Pancreas (tissue), 10 donors: ENCODE measurements at regions not wholly inside any gene's neighbourhood (a gene's known extent, or its start where the extent isn't known, plus 50 kb on each side); places are given as distances from the start of the nearest gene placed in this dataset.

ENCODE experiments used
- ATAC-seq, 4 donors: fragments of 200-7000 bp; cut with Tn5 transposase; one replicate each; pipeline versions ENCODE4 v1.8.0 to v1.9.1; 2020; ENCODE audit warnings: mild to moderate bottlenecking in 4 of 4, moderate library complexity in 4 of 4
- DNase-seq, 6 donors: peaks; one replicate each; pipeline ENCODE4 v3.0.0-alpha.2; 2020
- FAIRE-seq: peaks from 2 replicates; lab custom pipeline; 2012; peaks lifted over from hg19 to GRCh38; lab: Jason Lieb, UNC
- H3K27ac ChIP-seq, 4 donors: fragments of 200-600 bp; sonication (generic); 1 replicate in 3 of 4; 2 replicates in 1 of 4; pipeline versions ENCODE4 v1.5.0 to v1.8.0; 2020
- H3K27me3 ChIP-seq, 4 donors: fragments of 200-600 bp; one replicate each; pipeline ENCODE4 v1.8.0; 2021
- H3K36me3 ChIP-seq, 3 donors: fragments of 200-600 bp; sonication (generic) in 1 of 3; one replicate each; pipeline versions ENCODE4 v1.5.0 to v1.8.0; 2020 to 2021
- H3K4me1 ChIP-seq, 3 donors: fragments of 200-600 bp; one replicate each; pipeline ENCODE4 v1.8.0; 2021
- H3K4me3 ChIP-seq, 4 donors: fragments of 200-600 bp; sonication (generic) in 2 of 4; one replicate each; pipeline versions ENCODE4 v1.5.0 to v1.8.0; 2020 to 2021
- H3K9me3 ChIP-seq, 4 donors: fragments of 200-600 bp; one replicate each; pipeline ENCODE4 v1.8.0; 2021
- WGBS, 2 donors: extraction: QIAGEN DNeasy Blood & Tissue Kit; methylation state at CpG; one replicate each; pipeline ENCODE4 v1.1.7; 2013; 5-methylcytosine and 5-hydroxymethylcytosine counted together
- intact Hi-C, 3 donors: fragments of 100-400 bp; cut with DNase I; formaldehyde crosslinking; loops; one replicate each; pipeline versions ENCODE4 v1.11.1 to v1.14.2; 2022
- TF ChIP-seq, protein P1 (sequence below), 4 donors: fragments of 200-600 bp; sonication (generic) in 3 of 4; IDR thresholded peaks; one replicate each; pipeline versions ENCODE4 v1.5.0 to v1.8.0; 2021; ENCODE audit warnings: antibody characterized with exemption in 4 of 4
- donor health status: healthy with polysubstance abuse.
- donor health status: DM: no; HTN: no; CAD: no; lungs with moderate emphysema.
- donor health status: DM: no; HTN: no; CAD: no.
- donor health status: control.
- donor health status: control.
- donor health status: Bipolar disorder and iron deficiency.
- donor health status: DM: yes; HTN: yes; CAD: no.
- donor health status: DM: no; HTN: no; CAD: no.
- donor health status: DM: no; HTN: no; CAD: no.
- donor health status: DM: yes; HTN: yes; CAD: no.

DNA sequence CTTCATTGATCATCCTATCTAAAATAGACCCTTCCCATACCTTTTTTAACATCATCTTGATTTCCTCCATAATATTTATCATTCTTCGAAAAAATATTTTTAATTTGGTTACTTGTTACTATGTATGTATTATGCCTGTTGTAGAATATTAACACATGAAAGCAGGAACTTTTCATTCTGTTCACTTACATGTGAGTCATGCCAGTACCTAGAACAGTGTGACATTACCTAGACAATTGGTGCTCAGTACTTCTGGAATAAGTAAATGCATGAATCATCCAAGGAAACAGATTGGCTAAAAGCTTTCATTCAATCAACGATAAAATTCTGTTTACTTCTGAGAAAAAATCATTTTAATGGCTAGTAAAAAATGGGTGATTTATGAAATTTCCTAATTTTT lies 76.4 kb downstream of the CXXC4 start:
- TF ChIP-seq, protein P1, sequence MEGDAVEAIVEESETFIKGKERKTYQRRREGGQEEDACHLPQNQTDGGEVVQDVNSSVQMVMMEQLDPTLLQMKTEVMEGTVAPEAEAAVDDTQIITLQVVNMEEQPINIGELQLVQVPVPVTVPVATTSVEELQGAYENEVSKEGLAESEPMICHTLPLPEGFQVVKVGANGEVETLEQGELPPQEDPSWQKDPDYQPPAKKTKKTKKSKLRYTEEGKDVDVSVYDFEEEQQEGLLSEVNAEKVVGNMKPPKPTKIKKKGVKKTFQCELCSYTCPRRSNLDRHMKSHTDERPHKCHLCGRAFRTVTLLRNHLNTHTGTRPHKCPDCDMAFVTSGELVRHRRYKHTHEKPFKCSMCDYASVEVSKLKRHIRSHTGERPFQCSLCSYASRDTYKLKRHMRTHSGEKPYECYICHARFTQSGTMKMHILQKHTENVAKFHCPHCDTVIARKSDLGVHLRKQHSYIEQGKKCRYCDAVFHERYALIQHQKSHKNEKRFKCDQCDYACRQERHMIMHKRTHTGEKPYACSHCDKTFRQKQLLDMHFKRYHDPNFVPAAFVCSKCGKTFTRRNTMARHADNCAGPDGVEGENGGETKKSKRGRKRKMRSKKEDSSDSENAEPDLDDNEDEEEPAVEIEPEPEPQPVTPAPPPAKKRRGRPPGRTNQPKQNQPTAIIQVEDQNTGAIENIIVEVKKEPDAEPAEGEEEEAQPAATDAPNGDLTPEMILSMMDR (IDR thresholded peaks at IDR 0.05) = no peak
- Histone ChIP-seq H3K27me3 (no peaks in the 10 kb centered on the region), H3K4me3 (no peak overlapping the region), H3K36me3 (no peaks in the 10 kb centered on the region), H3K27ac (no peak overlapping the region), H3K9me3 (no peaks in the 10 kb centered on the region), H3K4me1 (peaks cover 0 to 15% (median 5%) of the 10 kb centered on the region in 3 donors)
- intact Hi-C loops = no loop called here
- FAIRE-seq = peak; percentile 29
- peak in 2 of 4 donors; percentile 36 to 48 for ATAC-seq
- WGBS, 2 donors = 81 to 87% methylated on average over 2 of the region's 2 CpGs
- no peak for DNase-seq

DNA sequence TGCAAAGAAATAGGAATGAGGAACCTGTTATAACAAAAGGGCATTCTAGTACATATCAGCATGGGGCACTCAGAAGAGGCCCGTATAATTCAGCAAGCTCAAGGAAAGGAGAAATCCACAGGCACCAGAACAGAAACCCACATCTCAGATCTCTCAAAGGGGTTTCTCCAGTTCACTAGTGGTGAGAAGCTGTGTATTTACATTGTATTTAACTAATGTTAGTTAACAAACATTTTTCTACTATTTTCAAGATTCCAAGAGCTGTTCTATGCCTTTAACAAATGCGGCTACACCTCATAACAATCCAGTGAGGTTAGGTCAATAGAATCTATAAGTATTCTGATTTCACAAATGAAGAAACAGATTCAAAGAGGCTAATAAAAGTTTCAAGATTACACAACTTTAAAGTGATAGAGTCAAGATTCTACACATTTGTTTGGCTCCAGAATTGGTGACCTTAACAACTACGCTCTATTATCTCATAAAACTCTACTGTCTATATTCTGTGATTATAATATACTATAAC lies 77.3 kb downstream of the CXXC4 start:
- peak; percentile 28 to 54 (median 36) for ATAC-seq
- intact Hi-C loops = no loop called here
- FAIRE-seq = no peak
- peaks cover 0 to 5% (median 0%) of the 10 kb centered on the region in 4 donors for H3K9me3 ChIP-seq
- H3K36me3 ChIP-seq = no peaks in the 10 kb centered on the region
- TF ChIP-seq, protein P1 (IDR thresholded peaks at IDR 0.05) = no peak
- no peak for DNase-seq
- peaks cover 0 to 15% (median 5%) of the 10 kb centered on the region in 3 donors for H3K4me1 ChIP-seq
- H3K27me3 ChIP-seq = no peaks in the 10 kb centered on the region
- no peak overlapping the region for H3K4me3 ChIP-seq
- H3K27ac ChIP-seq = peak overlapping the region in 2 of 4 donors; percentile 12 to 69
- WGBS, 2 donors = 57 to 60% methylated on average over 3 of the region's 3 CpGs

DNA sequence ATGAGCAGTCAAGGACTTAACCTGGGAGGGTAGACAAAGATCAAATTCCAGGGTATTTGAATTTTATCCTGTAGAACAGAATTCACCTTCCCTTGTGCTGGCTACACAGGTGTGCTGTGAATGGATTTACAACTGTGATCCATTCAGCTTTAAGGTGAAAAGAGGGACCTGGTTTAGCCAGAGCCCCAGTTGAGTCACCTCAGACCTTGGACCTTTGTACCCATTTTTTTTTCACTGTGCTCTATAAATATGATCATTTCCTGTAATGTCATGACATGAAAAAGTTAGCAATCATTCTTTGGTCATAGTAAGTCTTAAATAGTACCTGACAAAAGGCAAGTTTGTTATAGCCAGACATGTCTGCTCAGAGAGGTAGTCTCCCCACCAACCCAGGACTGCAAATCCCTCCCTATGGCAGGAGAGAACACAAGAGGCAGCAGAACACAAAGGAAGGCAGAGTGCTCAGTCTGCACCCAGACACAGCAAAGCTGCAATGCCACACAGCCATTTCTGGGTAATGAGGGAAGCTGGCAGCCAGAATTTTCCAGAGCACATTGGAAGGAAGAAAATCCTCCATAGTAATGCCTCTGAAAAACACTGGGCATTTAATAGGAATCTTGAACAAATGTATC lies 77.9 kb downstream of the CXXC4 start:
- H3K4me1 ChIP-seq = peaks cover 0 to 15% (median 5%) of the 10 kb centered on the region in 3 donors
- ATAC-seq (peak; percentile 88 to 95 (median 92)), FAIRE-seq (no peak)

GRCh38 chr4:104413487-104413886 lies 81.2 kb downstream of the CXXC4 start:
- Histone ChIP-seq H3K4me3 (no peak overlapping the region), H3K36me3 (no peaks in the 10 kb centered on the region), H3K27ac (no peak overlapping the region), H3K4me1 (peaks cover 0 to 15% (median 5%) of the 10 kb centered on the region in 3 donors), H3K9me3 (peaks cover 0 to 5% (median 0%) of the 10 kb centered on the region in 4 donors), H3K27me3 (no peaks in the 10 kb centered on the region)
- intact Hi-C loops = no loop called here
- no peak for FAIRE-seq
- TF ChIP-seq, protein P1 (IDR thresholded peaks at IDR 0.05) = no peak
- ATAC-seq = no peak
- DNase-seq = no peak

More for the DNA sequence above, 77.9 kb downstream of the CXXC4 start:
- peak overlapping the region in 2 of 4 donors; percentile 12 to 69 for H3K27ac ChIP-seq
- H3K27me3 ChIP-seq = no peaks in the 10 kb centered on the region
- TF ChIP-seq, protein P1 (IDR thresholded peaks at IDR 0.05) = no peak
- peaks cover 0 to 5% (median 0%) of the 10 kb centered on the region in 4 donors for H3K9me3 ChIP-seq
- DNase-seq = peak in 3 of 6 donors; percentile 30 to 35 (median 30)
- no peak overlapping the region for H3K4me3 ChIP-seq
- intact Hi-C loops = no loop called here
- H3K36me3 ChIP-seq = no peaks in the 10 kb centered on the region

DNA sequence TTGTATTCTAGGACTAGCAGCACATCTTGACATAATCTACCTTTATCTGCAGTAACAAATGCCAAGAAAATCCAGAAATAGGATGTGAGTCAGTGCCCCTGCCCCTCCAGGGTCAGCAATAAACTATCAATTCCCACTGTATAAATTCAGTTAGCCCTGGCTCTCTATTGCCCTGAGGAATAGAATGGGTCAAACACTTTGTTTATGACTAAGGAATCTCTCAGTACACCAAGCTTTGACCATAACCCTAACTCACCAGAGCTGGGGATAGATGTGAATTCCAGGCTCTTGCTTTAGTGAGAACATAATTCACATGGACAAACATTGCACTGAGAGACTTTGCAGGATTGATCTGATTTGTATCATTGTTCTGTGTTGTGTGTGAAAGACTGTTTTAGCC lies 82.3 kb downstream of the CXXC4 start:
- peaks cover 0 to 5% (median 0%) of the 10 kb centered on the region in 4 donors for H3K9me3 ChIP-seq
- no peak overlapping the region for H3K4me3 ChIP-seq
- no peak overlapping the region for H3K27ac ChIP-seq
- no peak for DNase-seq
- no peaks in the 10 kb centered on the region for H3K36me3 ChIP-seq
- peaks cover 0 to 13% (median 4%) of the 10 kb centered on the region in 3 donors for H3K4me1 ChIP-seq
- ATAC-seq = no peak
- intact Hi-C loops = no loop called here
- TF ChIP-seq, protein P1 (IDR thresholded peaks at IDR 0.05) = no peak
- FAIRE-seq = no peak
- no peaks in the 10 kb centered on the region for H3K27me3 ChIP-seq
